ENCODE measurements at regions not wholly inside any gene's neighbourhood (a gene's known extent, or its start where the extent isn't known, plus 50 kb on each side); places are given as distances from the start of the nearest gene placed in this dataset.

DNA sequence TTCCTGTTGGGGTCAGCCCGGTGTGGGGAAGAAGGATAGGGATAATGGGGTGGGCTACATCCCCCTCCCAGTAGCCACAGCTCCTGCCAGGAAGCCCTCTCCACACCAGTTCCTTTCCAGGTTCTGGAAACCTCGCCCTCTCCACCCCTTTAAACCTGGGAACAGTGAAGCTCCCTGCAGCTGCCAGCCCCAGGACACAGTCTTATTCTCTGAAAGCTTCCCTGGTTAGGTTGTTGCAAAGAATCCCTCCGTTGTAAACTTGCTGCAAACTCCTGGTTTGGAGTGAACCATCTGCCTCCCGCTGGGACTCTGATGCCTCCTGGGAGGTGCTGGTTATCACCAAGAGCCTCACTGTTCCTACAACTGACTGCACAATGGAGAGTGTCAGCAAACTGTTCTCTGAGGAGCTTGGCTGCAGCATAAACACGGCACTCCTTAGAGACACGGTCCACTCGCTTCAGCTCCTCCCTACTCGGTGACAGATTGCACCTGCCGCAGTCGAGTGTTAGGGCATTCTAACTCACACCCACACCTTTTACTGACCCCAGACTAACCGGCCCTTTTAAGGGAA is 261.8 kb upstream of the RAB6C start:
- no peaks in the 10 kb centered on the region for H3K27me3 ChIP-seq (ENCODE audit: control insufficient read depth, insufficient read depth, low read length)
- no peak overlapping the region for H3K9ac ChIP-seq (ENCODE audit: low read length)
- H3K27ac ChIP-seq (ENCODE audit: low read depth, low read length): no peak overlapping the region
- H3K9me3 ChIP-seq (ENCODE audit: control insufficient read depth, insufficient read depth, low read depth, low read length): no peaks in the 10 kb centered on the region
- H3K36me3 ChIP-seq (ENCODE audit: control insufficient read depth, insufficient read depth, low read length): no peaks in the 10 kb centered on the region
- H3K4me1 ChIP-seq (ENCODE audit: control insufficient read depth, insufficient read depth, low read length): peaks cover 18% of the 10 kb centered on the region
- H3K4me3 ChIP-seq (ENCODE audit: low read depth, low read length): no peak overlapping the region

GRCh38 chr2:129719335-129719734 is 260.1 kb upstream of the RAB6C start:
- Histone ChIP-seq H3K36me3 (ENCODE audit: control insufficient read depth, insufficient read depth, low read length) (no peaks in the 10 kb centered on the region), H3K4me3 (ENCODE audit: low read depth, low read length) (no peak overlapping the region), H3K9ac (ENCODE audit: low read length) (no peak overlapping the region), H3K27ac (ENCODE audit: low read depth, low read length) (no peak overlapping the region), H3K9me3 (ENCODE audit: control insufficient read depth, insufficient read depth, low read depth, low read length) (no peaks in the 10 kb centered on the region), H3K4me1 (ENCODE audit: control insufficient read depth, insufficient read depth, low read length) (peaks cover 22% of the 10 kb centered on the region), H3K27me3 (ENCODE audit: control insufficient read depth, insufficient read depth, low read length) (no peaks in the 10 kb centered on the region)

- no peak overlapping the region for H3K4me3 ChIP-seq (ENCODE audit: low read depth, low read length)
- no peak overlapping the region for H3K9ac ChIP-seq (ENCODE audit: low read length)
- no peaks in the 10 kb centered on the region for H3K9me3 ChIP-seq (ENCODE audit: control insufficient read depth, insufficient read depth, low read depth, low read length)
- H3K27ac ChIP-seq (ENCODE audit: low read depth, low read length): no peak overlapping the region
- peaks cover 22% of the 10 kb centered on the region for H3K4me1 ChIP-seq (ENCODE audit: control insufficient read depth, insufficient read depth, low read length)
- no peaks in the 10 kb centered on the region for H3K36me3 ChIP-seq (ENCODE audit: control insufficient read depth, insufficient read depth, low read length)
- no peaks in the 10 kb centered on the region for H3K27me3 ChIP-seq (ENCODE audit: control insufficient read depth, insufficient read depth, low read length)
Measured at GRCh38 chr2:129720360-129720759, 259.1 kb upstream of the RAB6C start.

DNA sequence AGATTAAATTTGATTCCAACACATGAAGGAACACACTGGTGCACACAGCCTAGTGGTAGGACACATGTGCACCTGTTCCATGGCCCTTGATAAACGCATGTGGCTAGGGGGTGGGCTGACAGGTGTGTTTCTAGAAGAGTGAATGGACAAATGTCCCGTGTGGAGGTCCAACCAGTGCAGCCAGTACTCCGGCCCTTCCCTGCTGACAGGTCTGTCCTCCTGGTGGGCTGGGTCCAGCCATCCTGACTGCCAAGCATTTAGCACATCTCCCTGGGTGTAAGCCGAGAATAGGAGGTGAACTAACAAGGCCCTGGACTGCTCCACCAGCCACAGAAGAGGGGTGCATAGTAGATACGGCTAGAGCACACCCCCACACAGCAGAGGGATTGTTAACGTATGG is 258.7 kb upstream of the RAB6C start:
- H3K4me3 ChIP-seq (ENCODE audit: low read depth, low read length): no peak overlapping the region
- H3K27me3 ChIP-seq (ENCODE audit: control insufficient read depth, insufficient read depth, low read length): no peaks in the 10 kb centered on the region
- H3K4me1 ChIP-seq (ENCODE audit: control insufficient read depth, insufficient read depth, low read length): peaks cover 22% of the 10 kb centered on the region
- no peaks in the 10 kb centered on the region for H3K9me3 ChIP-seq (ENCODE audit: control insufficient read depth, insufficient read depth, low read depth, low read length)
- no peak overlapping the region for H3K9ac ChIP-seq (ENCODE audit: low read length)
- no peaks in the 10 kb centered on the region for H3K36me3 ChIP-seq (ENCODE audit: control insufficient read depth, insufficient read depth, low read length)
- H3K27ac ChIP-seq (ENCODE audit: low read depth, low read length): no peak overlapping the region

- Histone ChIP-seq H3K4me3 (ENCODE audit: low read depth, low read length) (no peak overlapping the region), H3K9me3 (ENCODE audit: control insufficient read depth, insufficient read depth, low read depth, low read length) (no peaks in the 10 kb centered on the region), H3K27ac (ENCODE audit: low read depth, low read length) (no peak overlapping the region), H3K27me3 (ENCODE audit: control insufficient read depth, insufficient read depth, low read length) (no peaks in the 10 kb centered on the region), H3K4me1 (ENCODE audit: control insufficient read depth, insufficient read depth, low read length) (peaks cover 22% of the 10 kb centered on the region), H3K9ac (ENCODE audit: low read length) (no peak overlapping the region), H3K36me3 (ENCODE audit: control insufficient read depth, insufficient read depth, low read length) (no peaks in the 10 kb centered on the region)
Measured at GRCh38 chr2:129721236-129721635, 258.2 kb upstream of the RAB6C start.

- no peaks in the 10 kb centered on the region for H3K27me3 ChIP-seq (ENCODE audit: control insufficient read depth, insufficient read depth, low read length)
- H3K9me3 ChIP-seq (ENCODE audit: control insufficient read depth, insufficient read depth, low read depth, low read length): no peaks in the 10 kb centered on the region
- no peak overlapping the region for H3K4me3 ChIP-seq (ENCODE audit: low read depth, low read length)
- H3K9ac ChIP-seq (ENCODE audit: low read length): no peak overlapping the region
- H3K4me1 ChIP-seq (ENCODE audit: control insufficient read depth, insufficient read depth, low read length): peaks cover 22% of the 10 kb centered on the region
- no peaks in the 10 kb centered on the region for H3K36me3 ChIP-seq (ENCODE audit: control insufficient read depth, insufficient read depth, low read length)
- H3K27ac ChIP-seq (ENCODE audit: low read depth, low read length): no peak overlapping the region
Measured at GRCh38 chr2:129721846-129722245, 257.6 kb upstream of the RAB6C start.

- Histone ChIP-seq H3K27me3 (ENCODE audit: control insufficient read depth, insufficient read depth, low read length) (no peaks in the 10 kb centered on the region), H3K36me3 (ENCODE audit: control insufficient read depth, insufficient read depth, low read length) (no peaks in the 10 kb centered on the region), H3K4me1 (ENCODE audit: control insufficient read depth, insufficient read depth, low read length) (peaks cover 17% of the 10 kb centered on the region), H3K9me3 (ENCODE audit: control insufficient read depth, insufficient read depth, low read depth, low read length) (no peaks in the 10 kb centered on the region), H3K27ac (ENCODE audit: low read depth, low read length) (no peak overlapping the region), H3K4me3 (ENCODE audit: low read depth, low read length) (no peak overlapping the region), H3K9ac (ENCODE audit: low read length) (no peak overlapping the region)
Measured at GRCh38 chr2:129722306-129723019, 257.0 kb upstream of the RAB6C start.

DNA sequence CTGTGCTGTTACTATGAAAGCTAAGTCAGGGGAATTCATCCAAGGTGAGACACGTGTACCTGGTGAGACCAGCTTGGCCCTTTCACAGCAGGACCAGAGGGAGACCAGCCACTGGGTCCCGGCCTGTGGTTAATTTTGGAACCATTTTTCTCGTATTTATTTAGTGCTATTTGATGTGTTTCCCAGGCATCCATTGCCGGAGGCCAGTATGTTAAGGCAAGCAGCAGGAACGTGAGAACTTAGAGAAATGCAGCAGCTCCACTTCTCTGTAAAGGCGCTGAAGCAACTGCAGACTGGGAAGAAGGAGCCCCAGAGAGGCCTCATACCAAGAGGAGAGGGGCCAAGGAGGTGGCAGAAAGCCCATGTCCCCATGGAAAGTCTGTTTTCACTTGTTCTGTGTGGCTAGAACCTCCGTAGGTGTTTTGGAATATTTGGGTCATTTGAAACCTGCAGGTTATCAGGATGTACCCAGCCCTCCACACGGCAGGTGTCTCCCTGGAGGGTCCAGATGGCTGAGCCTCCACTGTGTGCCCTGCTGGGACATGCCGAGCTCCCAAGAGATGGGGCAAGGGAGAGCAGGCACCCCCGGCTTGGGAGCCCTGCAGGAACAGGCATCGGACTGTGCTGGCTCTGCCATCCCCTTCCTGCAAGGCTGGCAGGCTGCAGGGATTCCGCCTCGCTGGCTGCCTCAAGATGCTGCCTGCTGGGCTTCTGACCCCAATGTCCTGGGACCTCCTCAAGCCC is 256.0 kb upstream of the RAB6C start:
- H3K4me3 ChIP-seq (ENCODE audit: low read depth, low read length): no peak overlapping the region
- H3K4me1 ChIP-seq (ENCODE audit: control insufficient read depth, insufficient read depth, low read length): peaks cover 12% of the 10 kb centered on the region
- no peaks in the 10 kb centered on the region for H3K9me3 ChIP-seq (ENCODE audit: control insufficient read depth, insufficient read depth, low read depth, low read length)
- no peak overlapping the region for H3K9ac ChIP-seq (ENCODE audit: low read length)
- no peaks in the 10 kb centered on the region for H3K27me3 ChIP-seq (ENCODE audit: control insufficient read depth, insufficient read depth, low read length)
- no peak overlapping the region for H3K27ac ChIP-seq (ENCODE audit: low read depth, low read length)
- no peaks in the 10 kb centered on the region for H3K36me3 ChIP-seq (ENCODE audit: control insufficient read depth, insufficient read depth, low read length)

DNA sequence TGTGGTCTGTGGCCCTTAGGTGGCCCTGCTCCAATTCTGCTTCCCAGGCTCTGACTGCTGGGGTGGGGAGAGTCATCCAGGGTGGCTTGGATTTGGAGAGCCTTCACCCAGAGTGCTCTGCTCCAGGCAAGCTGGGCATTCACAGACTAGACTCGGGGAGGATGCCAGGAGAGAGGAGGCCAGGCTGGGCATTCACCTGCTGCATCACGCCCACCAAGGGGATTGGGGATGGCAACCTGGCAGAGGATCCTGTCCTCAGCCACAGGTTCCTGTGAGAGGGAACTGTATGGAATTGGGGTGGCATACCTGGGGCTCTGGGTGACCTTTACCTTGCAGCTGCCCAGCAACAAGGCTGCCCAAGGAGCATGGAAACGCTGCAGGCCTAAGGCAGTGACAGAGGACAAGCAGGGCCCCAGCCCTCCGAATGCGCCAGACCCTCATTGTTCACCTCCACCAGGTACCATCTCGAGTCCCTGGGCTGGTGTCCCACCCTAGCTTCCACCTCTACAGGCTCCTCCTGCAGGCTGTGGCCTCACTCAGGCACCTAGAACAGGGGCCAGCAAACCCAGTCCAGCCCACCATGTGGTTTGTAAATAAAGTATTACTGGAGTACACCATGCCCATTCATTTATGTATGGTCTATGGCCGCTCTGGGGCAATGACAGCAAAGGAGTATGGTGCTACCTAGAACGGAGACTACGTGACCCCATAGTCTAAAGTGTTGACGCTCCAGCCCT is 255.3 kb upstream of the RAB6C start:
- Histone ChIP-seq H3K9ac (ENCODE audit: low read length) (no peak overlapping the region), H3K27me3 (ENCODE audit: control insufficient read depth, insufficient read depth, low read length) (no peaks in the 10 kb centered on the region), H3K4me3 (ENCODE audit: low read depth, low read length) (no peak overlapping the region), H3K36me3 (ENCODE audit: control insufficient read depth, insufficient read depth, low read length) (no peaks in the 10 kb centered on the region), H3K4me1 (ENCODE audit: control insufficient read depth, insufficient read depth, low read length) (peaks cover 15% of the 10 kb centered on the region), H3K27ac (ENCODE audit: low read depth, low read length) (no peak overlapping the region), H3K9me3 (ENCODE audit: control insufficient read depth, insufficient read depth, low read depth, low read length) (no peaks in the 10 kb centered on the region)

GRCh38 chr2:129726216-129726615 is 253.2 kb upstream of the RAB6C start:
- Histone ChIP-seq H3K27me3 (ENCODE audit: control insufficient read depth, insufficient read depth, low read length) (no peaks in the 10 kb centered on the region), H3K9me3 (ENCODE audit: control insufficient read depth, insufficient read depth, low read depth, low read length) (no peaks in the 10 kb centered on the region), H3K4me3 (ENCODE audit: low read depth, low read length) (no peak overlapping the region), H3K4me1 (ENCODE audit: control insufficient read depth, insufficient read depth, low read length) (peaks cover 16% of the 10 kb centered on the region), H3K36me3 (ENCODE audit: control insufficient read depth, insufficient read depth, low read length) (no peaks in the 10 kb centered on the region), H3K27ac (ENCODE audit: low read depth, low read length) (no peak overlapping the region), H3K9ac (ENCODE audit: low read length) (no peak overlapping the region)

DNA sequence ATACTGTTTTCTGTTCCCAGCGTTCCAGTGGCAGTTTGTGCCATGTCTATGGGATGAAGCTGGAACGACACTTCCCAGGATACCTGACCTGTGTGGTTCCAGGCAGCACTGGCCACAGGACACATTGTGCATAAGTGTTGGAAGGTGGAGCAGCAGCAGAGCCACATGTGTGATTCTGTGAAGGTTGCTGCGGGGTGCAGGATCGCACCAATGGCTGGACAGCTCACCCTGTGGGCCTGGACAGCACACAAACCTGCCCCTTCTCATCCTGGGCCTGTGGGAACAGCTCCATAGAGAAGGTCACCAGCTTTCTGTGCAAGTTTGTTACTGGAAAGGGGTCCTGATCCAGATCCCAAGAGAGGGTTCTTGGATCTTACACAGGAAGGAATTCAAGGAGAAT is 252.2 kb upstream of the RAB6C start:
- Histone ChIP-seq H3K27ac (ENCODE audit: low read depth, low read length) (no peak overlapping the region), H3K4me3 (ENCODE audit: low read depth, low read length) (no peak overlapping the region), H3K27me3 (ENCODE audit: control insufficient read depth, insufficient read depth, low read length) (no peaks in the 10 kb centered on the region), H3K36me3 (ENCODE audit: control insufficient read depth, insufficient read depth, low read length) (no peaks in the 10 kb centered on the region), H3K9me3 (ENCODE audit: control insufficient read depth, insufficient read depth, low read depth, low read length) (no peaks in the 10 kb centered on the region), H3K9ac (ENCODE audit: low read length) (no peak overlapping the region), H3K4me1 (ENCODE audit: control insufficient read depth, insufficient read depth, low read length) (peaks cover 12% of the 10 kb centered on the region)
